ENCODE measurements at regions not wholly inside any gene's neighbourhood (a gene's known extent, or its start where the extent isn't known, plus 50 kb on each side); places are given as distances from the start of the nearest gene placed in this dataset.

DNA sequence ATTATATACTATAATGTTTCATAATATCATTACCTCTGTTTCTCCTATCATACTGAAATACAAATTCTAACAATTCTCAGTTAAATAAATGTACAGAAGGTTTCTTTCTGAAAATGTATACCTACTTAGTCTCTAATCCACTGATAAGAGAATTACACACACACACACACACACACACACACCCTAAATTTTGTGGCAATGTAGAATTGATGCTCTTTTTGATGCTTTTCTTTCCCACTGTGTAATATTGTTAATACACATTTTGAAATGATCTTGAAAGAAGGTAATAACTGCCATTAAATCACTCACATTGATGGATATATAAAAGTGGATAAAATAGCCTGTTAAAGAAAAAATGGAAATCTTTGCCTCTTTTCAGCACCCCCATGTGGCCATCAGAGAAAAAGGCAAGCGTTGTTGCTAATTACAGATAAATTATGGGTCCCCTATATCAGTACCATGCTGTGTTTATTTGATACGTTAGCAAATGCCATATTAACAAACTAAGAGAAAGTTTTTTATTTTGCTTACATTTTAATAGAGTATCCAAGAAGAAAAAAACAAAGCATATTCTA, 76.6 kb upstream of the VGLL2 start:
- TF ChIP-seq CTCF (IDR thresholded peaks at IDR 0.05) = peak in 2 of 7 experiments; percentile 14 to 15
- TF ChIP-seq POLR2A (IDR thresholded peaks at IDR 0.05) = no peak
